ENCODE measurements at regions not wholly inside any gene's neighbourhood (a gene's known extent, or its start where the extent isn't known, plus 50 kb on each side); places are given as distances from the start of the nearest gene placed in this dataset.

DNA sequence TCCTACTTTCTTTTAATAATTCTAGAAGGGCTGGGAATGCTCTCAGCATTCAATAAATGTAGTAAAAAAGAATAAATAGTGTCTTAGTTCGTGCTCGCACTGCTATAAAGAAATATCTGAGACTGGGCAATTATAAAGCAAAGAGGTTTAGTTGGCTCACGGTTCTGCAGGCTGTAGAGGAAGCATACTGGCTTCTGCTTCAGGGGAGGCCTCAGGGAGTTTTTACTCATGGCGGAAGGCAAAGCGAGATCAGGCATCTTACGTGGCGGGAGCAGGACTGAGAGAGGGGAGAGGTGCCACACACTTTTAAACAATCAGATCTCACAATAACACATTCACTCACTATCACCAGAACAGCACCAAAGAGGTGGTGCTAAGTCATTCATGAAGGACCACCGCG, 103.0 kb upstream of the UBE2E2 start:
- H2BK120ac ChIP-seq (ENCODE audit: insufficient read depth, low read length, poor library complexity), result no peak overlapping the region
- H4K91ac ChIP-seq (ENCODE audit: low read depth, low read length), result no peak overlapping the region
- H3K4me3 ChIP-seq (ENCODE audit: low read depth, low read length), result no peak overlapping the region
- H3K9me3 ChIP-seq (ENCODE audit: insufficient read depth, low read depth, low read length), result no peaks in the 10 kb centered on the region
- H3K18ac ChIP-seq (ENCODE audit: low read length), result no peak overlapping the region
- no peaks in the 10 kb centered on the region for H3K79me2 ChIP-seq (ENCODE audit: control insufficient read depth, insufficient read depth, low read length, poor library complexity)
- H3K27me3 ChIP-seq (ENCODE audit: insufficient read depth, low read length), result no peaks in the 10 kb centered on the region
- no peak overlapping the region for H2BK12ac ChIP-seq (ENCODE audit: low read length)
- no peaks in the 10 kb centered on the region for H3K79me1 ChIP-seq (ENCODE audit: low read length)
- H2BK5ac ChIP-seq (ENCODE audit: low read depth, low read length, poor library complexity), result no peak overlapping the region
- no peak overlapping the region for H3K27ac ChIP-seq (ENCODE audit: low read depth, low read length)
- H2AFZ ChIP-seq (ENCODE audit: insufficient read depth, low read length, poor library complexity), result no peak overlapping the region
- H3K14ac ChIP-seq (ENCODE audit: low read length), result no peak overlapping the region
- H4K8ac ChIP-seq (ENCODE audit: low read depth, low read length), result no peak overlapping the region
- no peak overlapping the region for H4K12ac ChIP-seq (ENCODE audit: low read depth, low read length)
- H2AK5ac ChIP-seq (ENCODE audit: low read length), result no peak overlapping the region
- no peak overlapping the region for H3K9ac ChIP-seq (ENCODE audit: low read length)
- no peak overlapping the region for H3K4ac ChIP-seq (ENCODE audit: low read depth, low read length)
- H3K4me2 ChIP-seq (ENCODE audit: low read length), result no peak overlapping the region
- no peak overlapping the region for H3K23ac ChIP-seq (ENCODE audit: low read length)
- no CpG with 5 or more reads among the region's 9 CpGs for WGBS (ENCODE audit: extremely low coverage, insufficient coverage, insufficient read length)
- peaks cover 0 to 4% of the 10 kb centered on the region in 2 experiments for H3K4me1 ChIP-seq (ENCODE audit: control insufficient read depth in 1 of 2, insufficient read depth in 2 of 2, low read length in 2 of 2)
- DNase-seq, result peak; percentile 83 to 92
- H3K36me3 ChIP-seq (ENCODE audit: control insufficient read depth in 1 of 2, insufficient read depth in 2 of 2, low read length in 2 of 2), result no peaks in the 10 kb centered on the region

DNA sequence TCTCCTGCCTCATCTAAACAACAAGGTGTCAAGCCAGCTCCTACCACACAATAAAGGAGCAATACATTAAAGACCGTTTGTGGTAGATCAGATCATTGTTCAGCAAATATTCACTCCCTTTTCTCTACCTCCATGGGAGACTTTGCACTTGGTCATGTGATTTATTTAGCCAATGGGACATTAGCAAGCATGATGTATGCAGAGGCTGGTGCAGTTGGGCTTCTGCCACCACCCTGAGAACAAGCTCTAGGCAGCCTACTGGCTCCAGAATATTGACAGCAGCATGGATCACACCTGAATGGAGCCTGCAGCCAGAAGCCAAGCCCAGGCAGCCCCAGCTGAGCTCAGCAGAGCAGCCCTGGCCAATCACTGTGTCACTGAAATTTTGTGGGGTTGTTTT, 99.4 kb upstream of the UBE2E2 start:
- WGBS (ENCODE audit: extremely low coverage, insufficient coverage, insufficient read length), result no CpG with 5 or more reads among the region's 1 CpG
- Histone ChIP-seq H2BK12ac (ENCODE audit: low read length) (no peak overlapping the region), H4K8ac (ENCODE audit: low read depth, low read length) (no peak overlapping the region), H3K4me3 (ENCODE audit: low read depth, low read length) (no peak overlapping the region), H2BK5ac (ENCODE audit: low read depth, low read length, poor library complexity) (no peak overlapping the region), H3K27me3 (ENCODE audit: insufficient read depth, low read length) (no peaks in the 10 kb centered on the region), H2AK5ac (ENCODE audit: low read length) (no peak overlapping the region), H2AFZ (ENCODE audit: insufficient read depth, low read length, poor library complexity) (no peak overlapping the region), H4K91ac (ENCODE audit: low read depth, low read length) (no peak overlapping the region), H3K4me1 (ENCODE audit: control insufficient read depth in 1 of 2, insufficient read depth in 2 of 2, low read length in 2 of 2) (no peaks in the 10 kb centered on the region), H3K79me1 (ENCODE audit: low read length) (no peaks in the 10 kb centered on the region), H3K23ac (ENCODE audit: low read length) (peak overlapping the region; percentile 66), H3K79me2 (ENCODE audit: control insufficient read depth, insufficient read depth, low read length, poor library complexity) (no peaks in the 10 kb centered on the region), H4K12ac (ENCODE audit: low read depth, low read length) (no peak overlapping the region), H3K4me2 (ENCODE audit: low read length) (no peak overlapping the region), H3K9ac (ENCODE audit: low read length) (no peak overlapping the region), H3K4ac (ENCODE audit: low read depth, low read length) (no peak overlapping the region), H3K27ac (ENCODE audit: low read depth, low read length) (no peak overlapping the region), H3K18ac (ENCODE audit: low read length) (no peak overlapping the region), H2BK120ac (ENCODE audit: insufficient read depth, low read length, poor library complexity) (no peak overlapping the region), H3K36me3 (ENCODE audit: control insufficient read depth in 1 of 2, insufficient read depth in 2 of 2, low read length in 2 of 2) (no peaks in the 10 kb centered on the region), H3K14ac (ENCODE audit: low read length) (no peak overlapping the region), H3K9me3 (ENCODE audit: insufficient read depth, low read depth, low read length) (no peaks in the 10 kb centered on the region)
- DNase-seq, result no peak

DNA sequence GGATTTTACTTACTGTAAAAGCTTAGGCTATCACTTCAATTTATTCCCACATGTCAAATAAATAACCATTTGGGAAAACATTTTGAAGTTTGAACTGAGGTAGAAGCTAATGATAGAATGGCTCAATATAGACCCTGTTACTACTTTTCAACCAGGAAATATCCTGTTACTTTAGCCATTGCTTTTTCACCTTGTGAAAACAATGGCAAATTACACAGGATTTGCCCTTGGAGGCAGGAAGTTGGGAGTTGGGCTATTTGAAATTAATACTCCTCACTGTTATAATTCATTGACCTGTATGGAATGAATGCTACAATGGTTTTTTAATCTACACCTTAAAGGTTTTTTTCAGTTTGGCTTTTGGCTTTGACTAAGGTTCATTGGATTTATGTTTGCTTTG, 98.1 kb upstream of the UBE2E2 start:
- no peak for DNase-seq
- H2BK12ac ChIP-seq (ENCODE audit: low read length), result no peak overlapping the region

DNA sequence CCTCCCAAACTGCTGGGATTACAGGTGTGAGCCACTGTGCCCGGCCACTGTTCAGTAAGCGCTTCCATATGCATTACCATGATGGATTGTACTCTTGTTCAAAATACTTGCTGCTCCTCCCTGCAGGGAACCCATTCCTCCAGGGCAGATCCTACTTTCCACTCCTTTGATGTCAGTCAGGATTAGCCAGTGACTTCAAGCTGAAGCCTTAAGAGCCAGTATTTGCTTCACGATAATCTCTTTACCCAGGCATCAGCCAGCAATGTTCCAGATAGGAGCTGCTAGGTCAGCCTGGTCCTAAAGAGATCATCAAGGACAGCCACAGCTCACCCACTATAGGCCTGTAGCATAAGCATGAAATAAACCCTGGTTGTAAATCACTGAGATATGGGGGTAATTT, 96.5 kb upstream of the UBE2E2 start:
- Histone ChIP-seq H3K4me2 (ENCODE audit: low read length) (no peak overlapping the region), H3K27me3 (ENCODE audit: insufficient read depth, low read length) (no peaks in the 10 kb centered on the region), H4K91ac (ENCODE audit: low read depth, low read length) (no peak overlapping the region), H2BK12ac (ENCODE audit: low read length) (no peak overlapping the region), H2BK5ac (ENCODE audit: low read depth, low read length, poor library complexity) (no peak overlapping the region), H3K14ac (ENCODE audit: low read length) (no peak overlapping the region), H3K36me3 (ENCODE audit: control insufficient read depth in 1 of 2, insufficient read depth in 2 of 2, low read length in 2 of 2) (no peaks in the 10 kb centered on the region), H4K8ac (ENCODE audit: low read depth, low read length) (no peak overlapping the region), H3K4me1 (ENCODE audit: control insufficient read depth in 1 of 2, insufficient read depth in 2 of 2, low read length in 2 of 2) (no peaks in the 10 kb centered on the region), H3K18ac (ENCODE audit: low read length) (no peak overlapping the region), H3K9ac (ENCODE audit: low read length) (no peak overlapping the region), H3K79me2 (ENCODE audit: control insufficient read depth, insufficient read depth, low read length, poor library complexity) (no peaks in the 10 kb centered on the region), H3K9me3 (ENCODE audit: insufficient read depth, low read depth, low read length) (no peaks in the 10 kb centered on the region), H3K27ac (ENCODE audit: low read depth, low read length) (no peak overlapping the region), H3K4me3 (ENCODE audit: low read depth, low read length) (no peak overlapping the region), H3K23ac (ENCODE audit: low read length) (no peak overlapping the region), H2AFZ (ENCODE audit: insufficient read depth, low read length, poor library complexity) (no peak overlapping the region), H3K79me1 (ENCODE audit: low read length) (no peaks in the 10 kb centered on the region), H4K12ac (ENCODE audit: low read depth, low read length) (no peak overlapping the region), H3K4ac (ENCODE audit: low read depth, low read length) (no peak overlapping the region), H2BK120ac (ENCODE audit: insufficient read depth, low read length, poor library complexity) (no peak overlapping the region), H2AK5ac (ENCODE audit: low read length) (no peak overlapping the region)
- no CpG with 5 or more reads among the region's 3 CpGs for WGBS (ENCODE audit: extremely low coverage, insufficient coverage, insufficient read length)
- no peak for DNase-seq

More for the DNA sequence above, 98.1 kb upstream of the UBE2E2 start:
- Histone ChIP-seq H3K27me3 (ENCODE audit: insufficient read depth, low read length) (no peaks in the 10 kb centered on the region), H4K91ac (ENCODE audit: low read depth, low read length) (no peak overlapping the region), H2BK5ac (ENCODE audit: low read depth, low read length, poor library complexity) (no peak overlapping the region), H3K4me2 (ENCODE audit: low read length) (no peak overlapping the region), H3K79me2 (ENCODE audit: control insufficient read depth, insufficient read depth, low read length, poor library complexity) (no peaks in the 10 kb centered on the region), H3K18ac (ENCODE audit: low read length) (no peak overlapping the region), H4K8ac (ENCODE audit: low read depth, low read length) (no peak overlapping the region), H2AK5ac (ENCODE audit: low read length) (no peak overlapping the region), H3K36me3 (ENCODE audit: control insufficient read depth in 1 of 2, insufficient read depth in 2 of 2, low read length in 2 of 2) (no peaks in the 10 kb centered on the region), H3K14ac (ENCODE audit: low read length) (no peak overlapping the region), H4K12ac (ENCODE audit: low read depth, low read length) (no peak overlapping the region), H3K4me3 (ENCODE audit: low read depth, low read length) (no peak overlapping the region), H3K23ac (ENCODE audit: low read length) (no peak overlapping the region), H3K79me1 (ENCODE audit: low read length) (no peaks in the 10 kb centered on the region), H3K27ac (ENCODE audit: low read depth, low read length) (no peak overlapping the region), H3K9me3 (ENCODE audit: insufficient read depth, low read depth, low read length) (no peaks in the 10 kb centered on the region), H2BK120ac (ENCODE audit: insufficient read depth, low read length, poor library complexity) (no peak overlapping the region), H3K9ac (ENCODE audit: low read length) (no peak overlapping the region), H3K4ac (ENCODE audit: low read depth, low read length) (no peak overlapping the region), H3K4me1 (ENCODE audit: control insufficient read depth in 1 of 2, insufficient read depth in 2 of 2, low read length in 2 of 2) (no peaks in the 10 kb centered on the region), H2AFZ (ENCODE audit: insufficient read depth, low read length, poor library complexity) (no peak overlapping the region)

DNA sequence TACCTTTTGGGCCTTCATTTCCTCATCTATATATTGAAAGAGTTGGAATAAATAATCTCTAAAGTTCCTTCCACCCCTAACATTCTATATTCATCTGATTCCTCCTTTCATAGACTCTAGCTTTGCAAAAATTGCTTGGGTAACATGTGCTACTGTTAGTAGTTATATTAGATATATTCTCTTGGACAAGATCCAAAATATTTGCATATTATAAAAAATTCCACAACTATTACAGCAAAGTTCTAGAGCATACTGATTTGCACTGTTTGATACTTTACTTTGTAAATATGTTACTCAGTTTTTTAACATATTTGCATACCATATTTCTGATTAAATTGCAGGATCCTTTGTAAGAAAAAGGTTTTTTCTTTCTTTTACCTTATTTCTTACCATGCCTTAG, 95.9 kb upstream of the UBE2E2 start:
- no peak overlapping the region for H4K12ac ChIP-seq (ENCODE audit: low read depth, low read length)
- no peak overlapping the region for H3K27ac ChIP-seq (ENCODE audit: low read depth, low read length)
- H2BK120ac ChIP-seq (ENCODE audit: insufficient read depth, low read length, poor library complexity), result no peak overlapping the region
- H3K79me2 ChIP-seq (ENCODE audit: control insufficient read depth, insufficient read depth, low read length, poor library complexity), result no peaks in the 10 kb centered on the region
- no peak overlapping the region for H3K4me2 ChIP-seq (ENCODE audit: low read length)
- H3K9ac ChIP-seq (ENCODE audit: low read length), result no peak overlapping the region
- no peaks in the 10 kb centered on the region for H3K4me1 ChIP-seq (ENCODE audit: control insufficient read depth in 1 of 2, insufficient read depth in 2 of 2, low read length in 2 of 2)
- H2BK12ac ChIP-seq (ENCODE audit: low read length), result no peak overlapping the region
- H2BK5ac ChIP-seq (ENCODE audit: low read depth, low read length, poor library complexity), result no peak overlapping the region
- H2AK5ac ChIP-seq (ENCODE audit: low read length), result no peak overlapping the region
- H4K91ac ChIP-seq (ENCODE audit: low read depth, low read length), result no peak overlapping the region
- no peak for DNase-seq
- H3K14ac ChIP-seq (ENCODE audit: low read length), result no peak overlapping the region
- H3K9me3 ChIP-seq (ENCODE audit: insufficient read depth, low read depth, low read length), result no peaks in the 10 kb centered on the region
- no peak overlapping the region for H3K4ac ChIP-seq (ENCODE audit: low read depth, low read length)
- no peak overlapping the region for H3K23ac ChIP-seq (ENCODE audit: low read length)
- no peaks in the 10 kb centered on the region for H3K27me3 ChIP-seq (ENCODE audit: insufficient read depth, low read length)
- no peak overlapping the region for H3K18ac ChIP-seq (ENCODE audit: low read length)
- H2AFZ ChIP-seq (ENCODE audit: insufficient read depth, low read length, poor library complexity), result no peak overlapping the region
- no peaks in the 10 kb centered on the region for H3K36me3 ChIP-seq (ENCODE audit: control insufficient read depth in 1 of 2, insufficient read depth in 2 of 2, low read length in 2 of 2)
- H3K79me1 ChIP-seq (ENCODE audit: low read length), result no peaks in the 10 kb centered on the region
- H3K4me3 ChIP-seq (ENCODE audit: low read depth, low read length), result no peak overlapping the region
- H4K8ac ChIP-seq (ENCODE audit: low read depth, low read length), result no peak overlapping the region
